HG03520 (cell line): ENCODE measurements at regions not wholly inside any gene's neighbourhood (a gene's known extent, or its start where the extent isn't known, plus 50 kb on each side); places are given as distances from the start of the nearest gene placed in this dataset.

Experiments
- ATAC-seq: cut with Tn5 transposase; IDR thresholded peaks from one replicate; pipeline ENCODE4 v1.9.1; 2021; ENCODE audit warnings: mild to moderate bottlenecking, moderate library complexity; ENCODE audit not compliant: unreplicated experiment

DNA sequence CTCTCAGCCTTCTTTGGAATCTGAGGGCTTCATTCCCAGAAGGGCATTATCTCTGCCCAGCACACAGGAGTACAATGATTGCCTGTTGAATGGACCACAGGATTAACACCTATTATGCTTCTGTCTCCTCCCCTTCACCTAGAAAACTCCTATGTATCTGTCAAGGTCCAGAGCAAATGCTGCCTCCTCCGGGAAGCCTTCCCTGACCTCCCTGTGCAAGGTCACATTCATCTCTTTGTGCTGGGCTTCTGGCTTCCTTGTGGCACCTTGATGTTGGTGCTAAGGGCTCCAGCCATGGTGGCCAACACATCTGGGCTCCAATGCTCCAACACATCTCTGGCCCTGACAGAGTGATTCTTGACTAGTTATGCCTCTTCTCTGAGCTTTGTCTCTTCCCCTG is 49.9 kb upstream of the ATP2B2 start:
- ATAC-seq, result no peak

DNA sequence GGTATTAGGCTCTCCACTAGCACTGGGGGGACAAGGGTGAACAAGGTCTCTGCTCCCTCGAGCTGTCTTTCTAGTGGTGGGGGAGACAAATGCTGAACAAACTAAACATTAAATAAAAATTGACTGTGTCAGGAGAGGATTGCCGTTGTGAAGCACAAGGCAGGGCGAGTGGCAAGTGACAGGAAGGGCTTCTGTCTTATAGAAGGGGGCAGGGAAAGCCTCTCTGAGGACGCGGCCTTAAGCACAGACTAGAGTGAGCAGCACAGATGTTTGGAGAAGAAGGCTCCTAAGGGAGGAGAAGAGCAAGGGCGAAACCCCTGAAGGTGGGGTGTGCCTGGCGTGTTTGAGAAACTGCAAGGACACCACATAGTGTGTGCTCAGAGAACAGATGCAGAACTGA is 50.9 kb upstream of the ATP2B2 start:
- ATAC-seq, result no peak

DNA sequence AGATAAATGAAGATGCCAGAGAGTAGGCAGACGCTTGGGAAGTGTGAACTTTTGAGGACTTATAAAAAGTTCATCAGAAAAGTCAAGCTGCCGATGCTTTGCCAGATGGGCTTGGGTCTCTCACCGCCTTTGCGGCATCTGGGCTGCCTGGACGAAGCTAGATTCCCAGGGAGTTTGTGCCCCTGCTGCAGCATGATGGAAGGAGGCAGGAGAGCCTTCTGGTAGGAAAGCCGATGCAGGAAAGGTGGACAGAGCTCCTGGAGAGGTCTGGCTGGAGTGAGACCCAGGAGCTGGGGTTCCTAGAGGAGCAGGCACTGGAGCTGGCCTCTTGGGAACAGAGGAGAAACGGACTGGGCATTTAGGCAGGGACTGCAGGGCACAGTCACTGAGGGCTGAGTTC is 51.9 kb upstream of the ATP2B2 start:
- ATAC-seq, result no peak

DNA sequence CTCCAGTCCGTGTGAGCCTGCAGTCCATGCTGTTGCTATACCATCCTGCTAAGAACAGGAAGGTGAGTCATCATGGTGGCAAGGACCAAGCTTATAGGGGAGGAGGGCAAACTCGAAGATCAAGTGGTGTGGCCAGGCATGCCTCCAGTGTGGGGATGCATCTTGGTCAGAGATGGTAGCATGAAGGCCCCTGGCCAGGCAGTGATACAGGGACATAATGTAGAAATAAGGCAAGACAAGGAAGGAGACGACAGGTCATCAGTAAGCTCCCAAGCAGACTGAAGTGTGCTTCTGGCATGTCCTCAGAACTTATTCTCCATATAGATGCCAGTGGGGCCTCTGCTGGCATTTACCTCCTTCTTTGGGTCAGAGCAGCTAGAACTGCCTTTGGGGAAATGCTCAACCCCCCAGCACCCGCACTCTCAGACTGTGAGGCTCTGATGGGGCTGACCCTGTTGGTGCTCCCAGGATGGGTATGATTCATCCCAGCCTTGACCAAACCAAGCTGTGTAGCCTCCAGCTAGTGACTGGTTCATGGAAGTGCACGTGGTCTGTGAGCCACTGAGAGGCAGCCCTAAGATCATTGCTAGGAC is 52.5 kb upstream of the ATP2B2 start:
- no peak for ATAC-seq

DNA sequence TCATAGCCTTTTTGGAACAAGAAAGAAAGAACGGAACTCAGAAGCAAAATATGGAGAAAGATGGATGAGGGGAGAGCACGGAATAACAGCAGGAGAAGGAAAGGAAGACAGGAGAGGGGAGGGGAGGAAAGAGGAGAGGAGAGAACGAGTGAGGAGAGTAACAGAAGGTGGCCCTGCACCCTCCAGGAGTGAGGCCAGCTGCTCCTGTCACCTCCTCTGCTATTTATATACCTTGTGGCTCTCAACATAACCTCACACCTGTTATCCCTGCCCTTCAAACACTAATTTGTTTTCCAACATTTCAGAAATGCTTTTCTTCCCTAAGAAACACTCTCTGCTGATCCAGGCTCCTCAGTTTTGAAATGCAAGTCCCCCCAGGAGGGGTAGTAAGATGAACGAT is 53.4 kb upstream of the ATP2B2 start:
- no peak for ATAC-seq

DNA sequence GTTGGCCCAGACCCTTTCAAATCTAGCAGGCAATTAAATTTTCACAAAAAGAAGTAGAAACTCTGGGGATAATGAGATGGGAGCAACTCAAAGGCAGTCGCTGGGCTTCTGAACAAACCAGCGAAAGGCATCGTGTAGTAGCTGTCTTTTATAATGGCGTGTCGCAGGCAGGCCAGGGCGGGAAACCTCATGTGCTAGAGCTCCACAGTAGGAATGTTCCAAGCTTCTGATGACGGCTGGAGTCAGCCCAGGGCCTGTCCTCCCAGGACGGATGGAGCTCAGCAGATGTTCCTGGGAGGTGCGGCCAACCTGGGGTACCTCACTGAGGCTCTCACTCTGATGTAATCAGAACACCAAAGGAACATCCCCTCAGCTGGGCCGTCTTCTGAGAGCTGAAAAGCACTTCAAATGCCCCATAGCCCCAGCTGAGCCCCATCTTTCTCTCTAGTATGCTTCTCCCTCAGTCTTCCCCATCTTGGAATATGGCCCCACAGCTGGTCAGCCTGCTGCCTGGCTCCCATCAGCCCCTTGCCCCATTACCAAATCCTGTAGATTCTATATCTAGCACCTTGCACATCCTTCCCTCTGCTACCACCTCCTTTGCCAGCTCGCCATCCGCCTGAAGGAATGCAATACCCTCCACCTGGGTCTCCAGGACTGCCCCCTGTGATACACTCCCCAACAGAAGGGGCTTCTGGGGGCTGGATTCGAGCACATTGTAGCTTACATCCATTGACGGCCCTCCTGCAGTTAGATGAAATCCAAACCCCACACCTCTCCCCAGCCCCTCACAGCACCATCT is 54.9 kb upstream of the ATP2B2 start:
- no peak for ATAC-seq

DNA sequence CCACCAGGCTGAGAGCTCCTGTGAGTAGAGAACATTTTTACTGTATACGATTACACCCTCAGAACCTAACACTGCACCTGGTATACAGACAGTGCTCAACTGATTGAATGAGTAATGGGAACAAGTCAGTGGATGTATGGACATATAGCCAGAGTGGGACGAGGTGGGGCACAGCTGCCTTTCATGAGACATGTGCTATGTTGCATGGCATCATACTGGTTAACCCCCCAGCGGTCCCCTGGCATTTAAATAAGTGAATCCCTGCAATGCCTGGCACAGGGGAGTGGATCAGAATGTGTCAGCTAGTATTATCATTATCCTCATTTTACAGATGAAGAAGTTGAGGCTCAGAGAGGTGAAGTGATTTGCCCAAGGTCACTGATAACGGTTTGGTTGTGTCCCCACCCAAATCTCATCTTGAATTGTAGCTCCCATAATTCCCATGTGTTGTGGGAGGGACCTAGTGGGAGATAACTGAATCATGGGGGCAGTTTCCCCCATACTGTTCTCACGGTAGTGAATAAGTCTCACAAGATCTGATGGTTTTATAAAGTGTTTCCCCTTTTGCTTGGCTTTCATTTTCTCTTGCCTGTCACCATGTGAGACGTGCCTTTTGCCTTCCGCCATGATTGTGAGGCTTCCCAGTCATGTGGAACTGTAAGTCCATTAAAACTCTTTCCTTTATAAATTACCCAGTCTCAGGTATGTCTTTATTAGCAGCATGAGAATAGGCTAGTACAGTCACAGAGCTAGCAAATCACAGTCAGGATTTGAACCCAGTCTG is 56.0 kb upstream of the ATP2B2 start:
- ATAC-seq, result no peak

DNA sequence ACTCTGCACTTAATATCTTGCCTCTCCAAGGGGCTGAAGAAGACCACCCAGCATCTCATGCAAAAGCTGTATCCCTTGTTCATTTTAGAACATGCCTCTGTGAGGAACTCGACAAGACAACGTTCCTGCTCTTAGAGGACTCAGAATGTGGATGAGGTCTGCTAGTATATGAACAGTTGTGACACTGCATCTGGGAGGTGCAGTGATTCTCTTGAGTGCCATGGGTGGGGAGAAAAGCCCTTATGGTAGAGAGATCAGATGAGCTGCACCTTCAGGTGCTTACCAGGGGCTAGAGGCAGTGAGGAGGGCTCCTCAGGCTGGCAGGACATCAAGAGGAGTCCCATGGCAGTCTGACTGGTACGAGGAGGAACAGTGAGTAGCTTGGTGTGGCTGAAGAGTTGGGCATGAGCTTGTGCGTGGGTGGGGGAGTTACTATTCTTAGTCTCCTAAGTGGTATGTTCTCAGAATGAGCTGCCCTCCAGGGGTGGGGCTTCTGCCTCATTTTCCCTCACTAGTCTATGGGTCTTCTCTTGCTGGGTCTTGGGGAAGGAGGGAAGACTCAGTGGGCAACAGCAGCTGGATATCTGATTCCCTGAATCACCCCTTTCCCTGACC is 56.7 kb upstream of the ATP2B2 start:
- no peak for ATAC-seq

DNA sequence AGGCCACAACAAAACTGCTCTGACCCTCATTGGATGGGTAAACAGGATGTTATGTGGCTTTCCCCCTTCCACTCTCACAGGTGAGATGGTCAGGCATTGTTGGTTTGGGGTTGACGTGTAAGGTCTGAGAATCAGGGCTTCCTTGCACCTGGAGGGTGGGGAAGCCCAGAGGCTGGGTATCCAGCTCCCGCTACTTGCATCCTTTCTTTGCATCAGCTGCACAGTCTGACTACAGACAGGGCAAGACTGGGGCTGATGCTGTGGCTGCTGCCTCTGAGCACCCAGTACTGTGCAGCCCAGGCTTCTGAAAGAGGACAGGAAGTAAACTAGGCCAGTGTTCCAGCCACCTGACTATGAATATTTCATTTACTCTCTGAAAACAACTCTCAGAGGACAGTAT is 58.0 kb upstream of the ATP2B2 start:
- no peak for ATAC-seq

DNA sequence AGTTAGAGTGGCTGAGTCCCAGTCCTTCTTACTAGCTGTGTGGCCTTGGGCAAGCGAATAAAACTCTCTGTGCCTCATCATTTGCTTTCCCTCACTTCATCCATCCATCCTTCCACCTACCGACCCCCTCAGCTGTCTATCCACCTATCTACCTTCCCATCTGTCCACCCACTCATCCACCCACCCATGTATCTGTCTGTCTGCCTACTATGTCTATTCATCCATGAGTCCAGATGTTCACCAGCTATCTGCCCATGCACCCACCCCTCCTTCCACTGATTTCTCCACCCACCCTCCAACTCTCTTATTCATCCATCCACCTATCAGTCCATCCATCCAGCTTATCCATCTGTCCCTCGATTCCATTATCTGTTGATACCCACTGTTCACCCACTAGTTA is 60.4 kb upstream of the ATP2B2 start:
- no peak for ATAC-seq

DNA sequence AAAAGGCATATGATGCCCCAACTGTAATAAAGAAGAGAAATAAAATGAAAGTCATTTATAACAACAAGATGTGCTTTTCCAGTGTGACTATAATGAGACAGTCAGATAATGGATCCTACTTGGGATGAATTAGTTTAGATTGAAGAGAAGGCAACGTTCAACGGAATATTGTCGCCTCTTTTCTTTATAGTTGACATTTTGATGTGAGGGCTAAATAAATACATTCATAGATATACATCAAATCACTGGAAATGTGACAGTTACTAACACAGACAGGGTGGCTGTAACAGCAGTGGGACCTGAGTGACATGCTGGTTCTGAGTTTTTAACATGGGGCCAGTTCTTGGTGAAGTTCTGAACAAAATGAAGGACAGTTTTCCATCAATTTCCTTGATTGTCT is 61.1 kb upstream of the ATP2B2 start:
- no peak for ATAC-seq

DNA sequence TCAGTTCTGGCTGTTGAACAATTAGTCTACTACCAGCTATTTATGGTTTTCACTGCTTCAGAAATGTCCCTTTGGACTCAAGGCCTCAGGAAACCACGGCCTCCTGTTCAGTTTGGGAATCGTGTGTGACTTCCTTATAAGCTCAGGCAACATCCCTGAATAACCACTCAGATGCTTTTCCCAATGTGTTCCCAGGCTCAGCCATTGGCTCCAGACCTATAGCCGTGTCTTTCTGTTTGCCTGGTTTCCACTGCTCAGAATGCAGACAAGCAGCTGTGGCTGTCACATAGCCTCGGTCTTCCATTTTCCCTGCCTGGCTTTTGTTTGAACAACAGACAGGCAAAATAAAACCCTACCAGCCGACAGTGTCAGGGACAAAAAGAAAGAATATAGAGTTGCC is 63.2 kb upstream of the ATP2B2 start:
- no peak for ATAC-seq

DNA sequence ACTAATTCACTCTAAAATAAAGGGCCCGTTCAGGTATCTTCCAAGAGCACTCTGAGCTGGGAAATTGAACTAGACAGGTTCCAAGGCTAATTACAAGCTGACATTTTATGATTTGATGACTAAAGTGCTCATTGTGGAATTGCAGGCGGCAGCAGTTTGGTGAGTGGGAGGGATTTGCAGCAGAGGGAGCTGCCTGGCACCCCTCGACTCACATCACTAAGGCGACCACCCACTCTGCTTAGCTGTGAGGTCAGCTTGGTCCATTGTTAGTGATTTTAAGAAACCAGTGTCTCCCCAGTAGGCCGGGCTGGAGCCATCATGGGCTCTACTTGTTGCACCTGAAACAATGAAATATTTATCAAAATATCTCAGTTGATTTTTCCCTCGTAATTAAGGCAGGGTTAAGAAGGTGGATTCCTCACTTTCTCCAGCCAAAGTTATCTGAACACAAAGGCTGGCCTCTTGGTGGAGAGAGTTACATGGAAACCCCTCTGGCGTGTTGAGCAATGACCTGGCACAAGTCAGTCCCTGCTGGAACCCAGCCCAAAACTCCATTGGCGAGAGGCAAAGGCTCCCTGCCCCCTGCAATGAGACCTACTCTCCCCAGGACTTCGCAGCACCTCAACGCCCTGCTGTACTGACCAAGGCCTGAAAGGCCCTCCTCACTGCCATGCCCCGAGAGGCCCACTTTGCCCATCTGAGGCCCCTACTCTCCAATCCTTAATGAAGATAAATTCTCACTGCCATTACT is 65.0 kb upstream of the ATP2B2 start:
- no peak for ATAC-seq

DNA sequence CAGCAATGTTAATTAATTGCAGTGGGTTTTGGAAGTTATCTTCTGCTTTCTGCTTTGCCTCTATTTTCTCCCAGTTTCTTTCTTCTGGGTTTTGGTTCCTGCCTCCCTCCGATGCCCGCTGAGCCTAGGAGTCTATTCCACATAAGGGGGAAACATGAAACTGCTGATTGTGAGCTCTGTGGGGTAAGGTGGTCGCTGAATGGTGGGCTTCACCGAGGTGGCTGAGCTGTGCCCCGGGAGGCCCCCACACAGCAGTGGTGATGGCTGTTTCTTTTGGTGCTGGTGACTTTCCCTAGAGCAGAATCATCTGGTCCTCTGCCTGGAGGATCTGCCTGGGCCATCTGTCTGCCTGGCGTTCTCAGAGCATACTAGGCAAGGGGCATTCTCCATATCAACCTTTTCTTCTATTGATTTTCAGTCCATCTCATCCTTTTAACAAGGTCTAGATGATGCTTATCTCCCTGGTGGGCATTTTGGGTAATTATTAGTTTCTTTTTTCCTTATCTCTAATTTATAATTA is 68.8 kb upstream of the ATP2B2 start:
- no peak for ATAC-seq

DNA sequence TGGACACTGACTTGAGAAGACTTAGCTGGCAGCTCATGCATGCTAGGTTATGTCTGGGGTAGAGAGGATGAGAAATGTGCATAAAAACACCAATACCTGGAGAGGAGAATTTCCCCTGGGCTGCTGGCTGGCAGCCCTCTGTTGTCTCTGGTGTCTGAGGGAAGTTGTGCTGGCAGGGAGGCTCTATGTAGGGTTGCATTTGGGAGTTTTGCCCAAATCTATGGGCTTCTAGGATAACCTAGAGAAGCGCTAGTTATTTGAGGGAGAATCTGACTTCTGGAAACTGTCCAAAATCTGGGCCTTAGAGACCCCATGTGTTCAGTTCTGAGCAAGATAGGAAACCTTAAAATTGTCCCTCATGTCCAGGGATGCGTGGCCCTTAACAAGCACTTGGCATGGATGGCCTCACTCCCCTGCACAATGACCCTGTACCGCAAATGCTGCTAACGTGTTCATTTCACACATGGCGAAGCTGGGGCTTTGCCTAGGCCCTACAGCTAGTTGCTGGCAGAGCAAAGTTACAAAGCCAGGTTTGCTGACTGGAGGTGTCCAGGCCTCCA is 70.3 kb upstream of the ATP2B2 start:
- ATAC-seq, result no peak

DNA sequence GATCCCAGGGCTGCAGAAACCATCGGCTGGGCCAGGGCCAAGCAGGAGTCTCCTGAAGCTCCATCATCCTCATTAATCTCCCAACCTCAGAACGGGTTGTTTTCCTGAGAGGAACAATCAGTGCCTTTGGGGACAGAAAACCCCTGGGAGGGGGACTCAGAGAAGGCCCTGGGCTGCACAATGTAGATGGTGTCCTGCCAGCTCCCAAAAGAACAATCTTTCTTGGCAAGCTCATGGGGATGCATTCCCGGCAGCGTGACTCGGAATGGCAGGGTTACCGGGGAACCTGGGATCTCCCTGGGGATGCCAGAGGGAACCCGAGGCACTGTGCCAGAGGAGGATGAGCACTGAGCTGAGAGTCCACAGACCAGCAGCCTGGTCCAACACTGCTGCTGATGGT is 72.1 kb upstream of the ATP2B2 start:
- ATAC-seq, result no peak

DNA sequence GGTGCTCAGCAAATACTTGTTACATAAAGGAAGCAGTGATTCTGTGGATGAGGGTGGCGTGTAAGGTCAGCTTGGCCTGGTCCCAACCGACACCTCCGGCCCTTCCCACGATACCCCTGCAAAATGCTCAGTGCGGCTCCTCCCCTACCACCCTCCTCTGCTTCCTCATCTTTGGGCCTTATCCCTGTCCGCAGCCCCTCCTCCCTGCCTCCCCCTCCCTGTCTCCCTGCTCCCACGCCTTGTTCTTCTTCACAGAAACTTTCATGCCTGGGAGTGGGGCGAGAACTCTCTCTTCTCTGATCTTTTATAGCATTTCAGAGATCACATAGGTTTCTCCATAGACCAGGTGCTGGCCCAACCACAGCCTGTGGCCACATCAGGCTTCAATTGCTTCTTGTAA is 75.0 kb upstream of the ATP2B2 start:
- no peak for ATAC-seq

DNA sequence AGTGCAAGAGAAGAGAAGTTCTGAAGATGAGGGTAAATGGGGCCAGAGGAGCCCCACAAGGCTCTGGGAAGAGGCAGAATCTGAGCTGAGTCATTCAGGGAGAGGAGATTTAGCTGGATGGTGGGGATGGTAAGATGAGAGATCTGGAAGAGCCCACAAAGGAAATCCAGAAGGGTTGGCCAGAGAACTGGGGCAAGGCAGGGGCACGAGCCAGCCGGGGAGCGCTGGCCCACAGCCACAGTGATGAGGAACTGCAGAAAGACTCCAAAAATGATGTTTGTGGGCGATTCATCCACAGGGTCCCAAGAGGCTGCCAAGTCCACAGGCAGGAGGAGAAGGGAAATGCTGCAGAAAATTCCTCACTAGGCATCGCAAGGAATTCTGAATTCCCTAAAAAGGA is 75.9 kb upstream of the ATP2B2 start:
- ATAC-seq, result no peak

DNA sequence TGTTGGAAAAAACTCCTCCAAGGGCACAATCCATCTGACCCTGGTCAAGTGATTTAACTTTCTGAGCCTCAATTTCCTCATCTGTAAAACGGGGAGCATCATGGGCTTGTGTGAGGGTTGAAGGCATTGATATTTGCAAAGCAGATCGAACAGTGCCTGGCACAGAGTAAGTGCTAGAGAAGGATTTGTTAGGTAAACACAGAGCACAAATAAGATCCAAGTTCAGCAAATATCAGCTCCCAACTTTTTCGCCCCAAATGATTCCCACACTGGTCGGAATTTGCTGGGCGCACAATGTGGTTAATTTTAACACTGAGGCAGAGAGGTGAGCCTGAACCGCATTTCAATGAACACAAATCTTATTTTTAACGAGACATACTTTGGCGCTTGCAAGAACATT is 76.3 kb upstream of the ATP2B2 start:
- ATAC-seq, result no peak

DNA sequence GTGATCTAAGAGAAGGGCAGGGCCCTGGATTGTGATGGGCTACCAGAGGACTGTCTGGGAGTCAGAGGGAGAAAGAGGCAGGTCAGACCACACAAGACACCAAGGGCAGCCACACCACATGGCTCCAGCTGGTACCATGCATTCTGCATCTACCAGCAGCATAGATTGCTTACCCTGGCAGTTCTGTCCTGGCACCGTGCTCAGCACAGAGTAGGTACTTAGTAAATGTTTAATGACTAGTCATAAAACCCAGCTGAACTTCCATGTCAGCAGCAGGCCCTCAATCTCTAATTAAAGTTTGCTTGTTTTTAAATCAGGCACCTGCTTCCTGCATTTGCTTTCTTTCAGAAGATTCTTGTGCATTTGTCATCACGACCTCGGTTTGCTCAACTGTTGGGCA is 77.3 kb upstream of the ATP2B2 start:
- ATAC-seq, result no peak
